GM18861 (cell line): ENCODE measurements at regions not wholly inside any gene's neighbourhood (a gene's known extent, or its start where the extent isn't known, plus 50 kb on each side); places are given as distances from the start of the nearest gene placed in this dataset.
"Not testable (repeated sequence)": the region's sequence is repeated elsewhere in the genome, so short reads cannot be mapped to it uniquely, and the experiment has no call there.

Experiments used
- ATAC-seq: cut with Tn5 transposase; IDR thresholded peaks from one replicate; pipeline ENCODE4 v1.9.1; 2021; ENCODE audit not compliant: unreplicated experiment

DNA sequence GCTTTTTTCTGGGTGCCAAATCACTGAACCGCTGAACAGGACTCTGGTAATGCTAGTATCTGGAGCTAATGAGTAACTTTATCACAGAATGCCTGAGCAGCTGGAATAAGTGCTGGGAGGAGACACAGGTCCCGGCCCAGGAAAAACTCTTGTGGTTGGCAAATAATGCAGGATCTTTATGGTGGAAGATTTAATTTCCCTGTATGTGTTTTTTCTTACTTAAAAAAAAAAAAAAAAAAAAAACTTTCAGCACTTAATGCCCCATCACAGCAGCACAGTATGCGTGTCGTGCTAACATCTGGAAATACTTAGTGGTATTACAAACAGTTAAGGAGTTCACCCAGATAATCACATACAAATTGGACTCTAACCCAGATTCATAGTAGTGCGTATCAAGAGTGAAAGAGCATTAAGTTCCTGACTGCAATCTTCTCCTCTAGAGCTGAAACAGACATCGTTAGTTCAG is 220.7 kb downstream of the TOMM20 start:
- ATAC-seq, result no peak

DNA sequence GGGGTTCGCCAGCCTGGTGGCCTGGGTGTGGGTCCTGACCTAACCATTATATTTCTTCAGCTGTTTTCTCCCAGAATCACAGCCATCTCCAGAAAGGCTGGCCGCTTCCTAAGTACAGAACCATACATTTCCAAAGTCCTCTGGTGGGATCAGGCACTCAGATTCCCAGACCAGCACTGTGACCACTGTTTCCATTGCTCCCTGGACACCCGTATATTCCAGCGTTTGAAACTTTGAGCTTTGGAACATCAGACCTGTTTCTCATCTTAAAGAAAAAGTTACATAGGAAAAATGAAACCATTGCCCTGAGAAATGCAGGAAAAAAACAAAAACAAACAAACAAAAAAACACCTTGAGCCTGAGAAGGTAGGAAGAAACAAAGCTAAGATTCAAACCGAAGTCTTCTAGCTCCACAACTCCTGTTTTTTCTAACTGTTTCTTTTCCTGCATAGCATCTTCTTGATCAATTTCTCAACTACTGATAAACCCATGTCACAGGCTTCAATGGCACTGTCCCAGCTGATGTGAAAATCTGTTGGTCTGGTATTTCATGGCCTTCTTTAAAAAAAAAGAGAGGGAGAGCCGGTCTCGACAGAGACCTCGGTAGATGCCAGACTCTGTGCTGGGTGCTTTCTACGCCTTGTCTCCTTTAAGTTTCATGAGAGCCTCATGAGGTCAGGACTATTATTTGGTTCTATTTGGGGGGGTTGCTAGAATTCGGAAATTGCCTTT is 221.3 kb downstream of the TOMM20 start:
- ATAC-seq, result no peak

DNA sequence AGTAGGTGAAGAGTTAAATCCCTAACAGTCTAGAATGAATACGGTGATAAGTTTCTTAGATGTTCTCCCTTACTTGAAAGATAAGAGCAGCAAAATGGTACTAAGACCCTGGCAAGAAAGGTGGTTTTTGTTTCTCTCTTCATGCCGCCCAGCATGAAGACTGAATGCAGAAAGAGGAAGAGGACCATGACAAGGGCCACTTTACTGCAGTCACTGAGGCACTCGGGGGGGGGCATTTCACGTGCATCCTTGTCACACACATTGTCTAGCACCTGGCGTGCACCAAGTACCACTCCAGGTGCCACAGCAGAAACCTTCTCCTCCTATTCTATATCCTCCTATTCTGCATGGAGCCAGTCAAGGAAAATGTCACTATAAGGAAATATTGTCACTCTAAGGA is 222.0 kb downstream of the TOMM20 start:
- ATAC-seq, result no peak

DNA sequence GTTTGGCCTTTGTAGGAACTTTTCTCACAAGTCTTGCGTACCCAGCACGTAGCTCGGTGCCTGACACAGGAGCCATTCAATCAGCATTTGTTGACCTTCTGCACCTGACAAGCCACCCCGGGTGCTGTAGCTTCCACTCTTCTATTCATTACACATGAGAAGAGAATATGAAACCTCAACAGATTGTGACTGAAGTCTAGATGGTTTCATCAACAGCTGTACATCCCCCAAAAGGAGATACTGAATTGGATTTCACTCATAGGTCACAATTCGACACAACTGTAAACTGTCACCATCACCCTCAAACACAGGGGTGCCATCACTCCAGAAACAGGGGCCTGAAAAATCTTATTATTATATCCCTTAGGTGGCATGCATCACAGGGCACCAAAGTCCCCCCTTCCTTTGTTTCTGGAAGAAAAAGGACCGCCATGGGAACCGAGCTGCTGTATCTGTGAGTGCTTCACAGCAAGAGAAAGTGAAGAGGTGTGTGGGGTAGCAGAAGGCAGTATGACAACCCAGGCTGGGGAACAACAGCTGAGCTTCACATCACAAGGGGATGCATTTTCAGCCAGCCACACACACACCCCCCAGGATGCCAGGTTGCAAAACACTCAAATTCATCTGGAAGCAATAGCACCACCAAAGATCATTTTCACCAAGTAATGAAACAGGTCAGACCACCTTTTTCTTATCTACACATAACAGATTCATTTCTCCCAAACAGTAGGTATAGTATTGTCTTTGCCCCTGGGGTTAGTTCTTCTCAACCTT is 225.7 kb downstream of the TOMM20 start:
- no peak for ATAC-seq

DNA sequence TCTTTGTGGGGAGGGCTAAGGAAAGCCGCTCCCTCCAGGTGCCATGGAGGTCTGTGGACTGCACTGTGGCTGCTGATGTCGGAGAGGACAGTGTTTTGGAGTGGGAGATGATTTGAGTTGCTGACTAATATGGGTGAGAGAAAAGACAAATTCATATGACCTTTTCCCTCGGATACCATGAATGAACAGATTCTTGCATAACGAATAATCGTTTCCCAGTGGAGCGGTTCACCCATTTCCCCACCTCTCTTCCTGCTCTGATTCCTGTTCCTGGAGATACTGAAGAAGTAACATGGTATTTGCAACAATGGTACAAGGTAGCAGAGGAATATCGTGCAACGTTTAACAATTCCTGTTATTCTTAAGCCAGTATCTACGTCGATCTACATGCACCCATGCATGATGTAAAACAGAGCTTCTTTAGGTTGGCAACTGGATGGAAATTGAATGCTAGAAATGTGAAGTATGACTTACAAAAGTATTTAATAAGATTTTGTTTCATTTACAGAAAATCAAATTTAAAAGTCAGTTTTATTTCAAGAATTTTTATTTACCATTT is 227.1 kb downstream of the TOMM20 start:
- ATAC-seq, result no peak

DNA sequence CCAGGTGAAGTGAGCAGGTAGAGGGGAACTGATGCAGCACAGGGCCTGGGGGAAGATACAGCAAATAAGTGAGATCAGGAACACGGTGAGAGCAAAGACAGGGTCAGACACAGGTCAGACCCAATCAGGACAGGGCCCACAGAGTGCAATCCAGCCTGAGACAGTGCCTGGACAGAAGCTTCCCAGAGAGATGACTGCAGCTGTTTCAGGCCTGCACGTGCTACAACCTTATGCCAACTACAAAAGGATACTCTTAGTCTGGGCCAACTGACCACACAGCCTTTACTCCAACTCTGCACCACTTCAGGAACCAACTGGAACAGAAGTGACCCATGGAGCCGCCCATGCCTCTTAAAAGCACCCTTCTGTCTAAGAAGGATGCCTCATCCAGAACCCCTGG is 228.0 kb downstream of the TOMM20 start:
- no peak for ATAC-seq

DNA sequence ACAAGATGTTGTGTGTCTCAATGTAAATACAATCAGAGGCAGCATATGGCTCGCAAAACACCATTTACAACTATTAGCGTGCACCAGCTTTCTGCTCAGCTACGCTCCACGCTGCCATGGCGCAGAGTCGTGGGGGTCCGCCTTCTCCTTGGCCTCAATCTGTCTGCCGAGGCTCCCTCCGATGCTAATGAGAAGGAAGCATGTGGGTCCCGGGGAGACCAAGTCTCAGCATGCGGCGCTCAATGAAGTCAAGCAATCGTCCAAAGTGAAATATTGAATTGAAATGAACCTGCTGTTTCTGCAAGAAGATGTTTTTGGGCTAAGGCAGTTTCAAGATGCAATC is 228.9 kb downstream of the TOMM20 start:
- no peak for ATAC-seq

DNA sequence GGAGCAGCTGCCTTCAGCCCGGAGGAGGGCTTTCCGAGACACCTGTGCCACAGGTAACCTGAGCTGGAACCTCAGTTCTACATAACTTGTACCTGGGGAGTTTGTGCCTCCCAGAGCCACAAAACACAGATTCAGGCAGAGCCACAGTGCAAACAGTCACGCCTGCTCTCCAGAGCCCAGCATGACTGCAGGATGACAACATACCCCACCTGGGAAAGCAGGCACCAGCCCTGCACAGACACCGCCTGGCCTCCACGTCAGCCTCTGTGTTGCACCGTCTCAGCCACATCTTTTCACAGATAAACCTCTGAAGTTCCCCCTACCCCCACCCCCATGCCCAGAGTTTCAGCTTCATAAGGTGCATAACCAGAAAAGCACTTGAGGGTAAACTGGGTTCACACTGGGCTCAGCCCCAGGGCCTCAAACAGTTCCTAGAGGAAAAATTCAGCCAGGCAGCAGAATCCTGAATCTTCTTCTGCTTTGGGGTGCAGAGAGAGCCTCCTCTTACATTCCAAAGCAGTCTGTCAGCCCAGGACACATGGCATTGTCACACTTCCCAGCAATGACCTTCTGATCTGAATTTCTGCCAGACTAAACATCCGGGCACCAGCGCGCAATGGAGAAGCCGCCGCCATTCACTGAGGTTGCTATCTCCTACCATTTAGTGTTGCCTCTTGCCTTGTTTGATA is 229.5 kb downstream of the TOMM20 start:
- no peak for ATAC-seq

DNA sequence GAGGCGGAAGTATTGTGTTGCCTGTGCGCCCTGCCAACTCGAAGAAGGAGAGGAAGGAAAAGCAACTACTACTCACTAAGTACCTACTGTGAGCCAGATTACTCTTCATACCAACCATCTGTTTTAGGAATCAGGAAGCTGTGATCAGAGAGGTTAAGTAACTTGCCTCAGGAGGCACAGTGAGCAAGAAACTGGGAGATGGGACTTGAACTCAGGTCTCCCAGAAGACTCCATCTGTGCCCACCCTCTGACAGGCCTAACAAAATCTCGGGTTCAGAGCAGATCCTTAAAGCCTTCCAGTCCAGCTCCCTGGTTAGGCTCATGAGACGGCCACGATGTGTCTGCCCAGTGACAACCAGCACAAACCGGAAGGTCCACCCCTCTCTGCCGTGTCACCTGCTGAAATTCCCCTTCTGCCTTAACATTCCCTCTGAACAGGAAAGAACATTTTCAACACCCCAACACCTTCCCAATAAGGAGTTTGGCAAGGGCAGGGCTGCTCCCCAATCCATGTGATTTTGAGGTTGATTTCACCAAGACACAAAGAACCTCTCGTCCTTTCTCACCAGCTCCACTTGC is 230.1 kb downstream of the TOMM20 start:
- no peak for ATAC-seq

DNA sequence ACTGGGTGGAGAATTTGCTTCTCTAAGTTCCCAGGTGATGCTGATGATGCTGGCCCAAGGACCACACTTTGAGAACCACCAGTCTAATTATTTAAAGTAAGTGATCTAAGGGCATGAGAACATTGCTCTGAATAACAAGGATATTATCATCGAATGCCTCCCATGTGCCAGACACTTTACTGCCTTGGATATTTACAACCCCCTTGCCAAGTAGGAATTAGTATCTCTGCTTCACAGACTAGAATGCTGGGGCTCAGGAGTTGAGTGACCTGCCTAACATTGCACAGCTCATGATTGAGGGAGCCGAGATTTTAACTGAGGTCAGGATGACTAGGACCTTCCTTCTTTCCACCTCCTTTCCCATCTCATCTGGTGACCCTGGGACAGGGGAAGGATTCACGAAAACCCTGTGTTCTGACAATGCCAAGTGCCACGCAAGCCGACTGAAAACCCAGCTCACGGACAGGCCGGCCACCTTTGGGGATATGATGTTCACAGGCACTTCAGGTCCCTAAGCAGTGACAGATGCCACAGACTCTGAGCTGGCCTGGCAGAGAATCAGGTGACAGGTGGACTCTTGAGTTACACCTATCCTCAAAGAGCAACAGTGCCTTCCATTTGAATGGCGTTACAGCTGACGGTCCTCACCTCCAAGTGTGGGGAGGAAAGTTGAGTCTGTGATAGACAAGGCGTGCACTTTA is 230.7 kb downstream of the TOMM20 start:
- no peak for ATAC-seq

DNA sequence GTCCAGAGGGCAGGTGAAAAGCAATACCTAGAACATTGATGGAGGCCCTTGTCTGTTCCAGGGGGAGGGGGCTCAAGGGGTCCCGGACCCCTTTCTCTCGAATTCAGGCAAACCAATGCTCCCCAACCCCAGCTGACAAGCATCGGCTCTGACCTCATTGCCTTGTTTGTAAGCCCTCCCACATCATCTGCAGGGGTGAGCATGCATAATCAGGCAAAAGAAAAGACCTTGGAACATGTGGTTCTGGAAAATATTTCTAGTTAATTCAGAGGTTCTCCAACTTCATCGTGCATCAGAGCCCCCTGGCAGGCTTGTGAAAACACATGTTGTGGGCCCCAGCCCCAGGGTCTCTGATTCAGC is 231.3 kb downstream of the TOMM20 start:
- ATAC-seq, result no peak

DNA sequence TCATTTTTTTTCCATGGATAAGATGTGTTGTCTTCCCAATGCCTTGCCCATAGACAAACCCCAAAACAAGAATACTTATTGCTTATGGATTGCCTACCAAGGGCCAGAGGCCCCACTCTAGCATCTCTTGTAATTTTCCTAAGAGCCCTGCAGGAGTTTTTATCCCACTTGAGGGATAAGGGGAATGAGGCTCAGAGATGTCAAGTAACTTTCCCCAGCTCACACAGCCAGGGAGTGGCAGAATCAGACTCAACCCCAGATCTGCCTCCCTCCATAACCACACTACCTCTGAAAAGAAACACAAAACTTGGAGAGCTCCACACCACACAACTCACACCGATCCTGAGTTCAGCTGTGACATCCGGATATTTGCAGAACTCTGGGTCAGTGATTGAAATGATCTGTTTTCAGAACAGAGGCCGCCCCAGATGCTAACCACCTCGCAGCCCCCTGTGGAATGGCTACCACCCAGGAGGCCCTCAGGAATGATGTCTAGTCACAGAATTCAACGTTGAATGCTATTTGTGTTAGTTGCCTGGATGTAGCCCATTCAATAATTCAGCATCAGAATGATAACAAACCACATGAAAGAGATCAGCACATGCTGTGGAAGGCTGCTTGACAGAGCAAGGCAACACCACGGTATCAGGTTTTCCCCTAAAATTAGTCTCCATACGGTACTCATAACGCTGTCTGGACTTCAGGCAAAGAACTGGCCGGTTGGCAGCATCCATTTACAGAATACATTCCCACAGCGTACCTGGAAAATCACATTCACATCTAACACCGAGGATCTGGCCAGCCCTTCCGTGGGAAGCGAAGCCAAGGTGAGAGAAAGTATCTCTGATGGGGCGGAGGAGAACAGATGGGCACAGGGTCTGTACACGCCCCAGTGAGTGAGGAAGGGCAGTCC is 231.9 kb downstream of the TOMM20 start:
- ATAC-seq, result no peak

DNA sequence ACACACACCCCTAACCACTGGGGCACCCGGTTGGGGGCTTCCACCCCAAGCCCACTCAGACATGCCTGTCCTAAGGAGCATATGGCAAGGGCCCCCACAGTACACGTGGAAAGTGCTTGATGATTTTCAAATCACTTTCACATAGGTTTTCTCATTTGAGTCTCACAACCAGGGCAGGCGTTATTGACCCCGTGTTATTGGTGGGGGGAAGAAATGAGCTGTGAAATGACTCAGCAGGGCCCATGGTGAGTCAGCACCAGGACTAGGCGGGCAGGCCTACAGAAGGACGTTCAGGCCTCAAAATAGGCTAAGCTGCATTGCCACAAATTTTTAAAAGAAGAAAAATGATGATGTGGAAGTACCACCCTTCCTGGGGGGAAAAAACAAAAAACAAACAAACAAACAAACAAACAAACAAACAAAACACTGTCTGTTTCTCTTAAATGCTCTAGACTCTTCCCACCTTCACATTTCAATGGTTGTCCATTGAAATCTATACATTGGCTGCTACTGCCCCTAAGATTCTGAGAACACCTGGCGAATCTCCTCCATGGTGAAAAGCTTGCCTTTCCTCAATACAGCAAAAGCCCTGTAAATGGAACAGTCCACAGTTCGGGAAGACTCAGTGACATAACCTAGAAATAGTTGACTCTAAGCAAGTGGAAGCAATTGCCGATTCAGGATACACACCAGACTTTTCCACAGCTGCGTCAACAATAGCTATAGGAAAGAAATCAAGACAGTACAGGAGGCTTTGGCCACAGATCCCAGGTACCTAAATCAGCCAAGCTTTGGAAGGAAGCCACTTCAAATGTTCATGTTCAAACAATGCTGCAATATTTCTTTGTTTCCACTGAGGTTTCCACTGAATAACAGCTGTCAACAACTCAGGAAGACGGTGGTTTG is 234.7 kb downstream of the TOMM20 start:
- no peak for ATAC-seq

DNA sequence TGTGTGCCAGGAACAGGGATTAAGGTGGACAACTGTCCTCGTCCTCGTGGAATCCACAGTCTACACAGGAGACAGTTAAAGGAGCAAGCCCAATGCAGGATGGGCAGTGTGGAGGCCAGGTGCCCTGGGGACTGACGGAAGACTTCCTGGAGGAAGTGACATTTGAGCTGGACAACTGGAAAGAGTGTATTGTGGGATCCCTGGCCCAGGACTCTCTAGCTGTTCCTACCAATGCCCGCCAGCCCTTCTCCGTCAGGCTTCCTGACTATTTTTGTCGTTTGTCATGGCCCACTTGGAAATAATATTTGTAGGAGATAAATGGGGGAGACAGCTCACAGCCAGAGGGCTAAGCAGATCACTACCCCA is 235.3 kb downstream of the TOMM20 start:
- ATAC-seq, result no peak

DNA sequence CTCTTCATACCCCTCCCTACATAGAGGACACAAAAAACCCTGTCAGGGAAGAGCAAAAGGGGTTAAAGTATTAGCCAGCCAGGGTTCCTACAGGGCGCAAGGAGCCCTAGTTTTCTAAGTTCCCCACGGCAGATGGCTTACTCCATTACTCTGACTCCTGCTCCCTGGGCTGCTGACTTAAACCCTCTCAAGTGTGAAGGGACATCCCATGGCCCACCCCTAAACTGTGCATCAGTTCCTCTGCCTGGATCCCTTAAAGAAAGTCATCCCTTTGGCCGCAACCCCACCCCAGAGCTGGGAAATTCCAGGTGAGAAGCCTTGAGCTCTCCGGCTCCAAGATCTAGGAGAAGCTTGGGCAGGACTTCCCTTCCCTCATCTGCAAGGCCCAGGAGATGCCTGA is 236.0 kb downstream of the TOMM20 start:
- no peak for ATAC-seq

DNA sequence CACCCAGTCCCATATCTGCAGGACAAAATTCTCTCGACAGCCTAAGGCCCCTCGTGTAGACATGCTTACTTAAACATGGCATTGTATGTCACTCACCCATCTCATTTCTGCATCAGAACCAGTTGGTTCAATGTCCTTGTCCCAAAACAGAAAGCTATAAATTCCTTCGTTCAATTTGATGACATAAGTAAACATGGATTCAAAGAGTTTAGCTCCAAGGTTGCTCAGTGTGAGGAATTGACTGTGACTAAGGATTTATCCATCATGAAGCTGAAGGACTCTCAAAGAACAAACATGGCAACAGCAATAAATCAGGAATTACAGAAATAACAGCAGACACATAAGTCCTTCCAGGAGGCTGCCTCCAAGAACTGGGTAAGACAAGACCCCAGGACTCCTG is 237.2 kb downstream of the TOMM20 start:
- no peak for ATAC-seq

DNA sequence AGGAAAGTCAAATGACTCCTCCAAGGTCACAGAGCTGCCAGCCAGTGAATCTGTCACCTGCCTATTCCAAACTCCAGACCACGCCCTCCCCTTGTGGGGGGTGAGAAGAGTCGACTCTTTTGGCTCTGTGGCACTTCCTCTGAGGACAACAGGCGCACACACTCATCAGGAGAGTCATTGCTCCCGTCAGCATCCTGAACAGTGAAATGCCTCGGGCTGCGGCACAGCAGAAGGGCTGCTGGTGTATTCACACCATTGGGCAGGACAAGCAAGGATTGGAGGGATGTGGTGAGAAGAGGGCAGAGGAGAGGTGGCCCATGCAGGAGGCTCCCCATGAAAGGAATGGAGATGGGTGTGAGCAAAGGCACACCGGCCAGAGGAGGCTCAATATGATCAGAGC is 239.0 kb downstream of the TOMM20 start:
- no peak for ATAC-seq

DNA sequence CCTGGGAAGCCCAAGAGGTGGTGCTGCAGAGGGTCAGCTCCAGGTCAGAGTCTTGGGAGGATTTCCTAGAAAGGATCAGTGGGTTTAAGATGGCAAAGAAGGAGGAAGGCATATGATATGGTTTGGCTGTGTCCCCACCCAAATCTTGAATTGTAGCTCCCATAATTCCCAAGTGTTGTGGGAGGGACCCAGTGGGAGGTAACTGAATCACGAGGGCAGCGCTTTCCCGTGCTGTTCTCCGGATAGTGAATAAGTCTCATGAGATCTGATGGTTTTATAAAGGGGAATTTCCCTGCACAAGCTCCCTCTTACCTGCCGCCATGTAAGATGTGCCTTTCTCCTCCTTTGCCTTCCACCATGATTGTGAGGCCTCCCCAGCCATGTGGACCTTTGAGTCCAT is 240.4 kb downstream of the TOMM20 start:
- ATAC-seq, result not testable (repeated sequence)
